DND-41 (cell line): ENCODE measurements at regions not wholly inside any gene's neighbourhood (a gene's known extent, or its start where the extent isn't known, plus 50 kb on each side); places are given as distances from the start of the nearest gene placed in this dataset.

Experiments
- ATAC-seq: fragments of 200-7000 bp; cut with Tn5 transposase; 3 replicates; pipeline ENCODE4 v1.9.1; 2021; ENCODE audit warnings: low read depth; ENCODE audit not compliant: insufficient read depth
- DNase-seq: peaks from one replicate; pipeline ENCODE4 v3.0.0-alpha.2; 2020
- H2AFZ ChIP-seq: 2 replicates; pipeline ENCODE4 v1.6.0; 2012; ENCODE audit warnings: low read depth, low read length
- H3K27ac ChIP-seq: 2 replicates; pipeline ENCODE4 v1.5.1; 2012; ENCODE audit warnings: low read length, inconsistent platforms
- H3K27me3 ChIP-seq: fragments of 200-600 bp; sonication (generic); 2 replicates; pipeline ENCODE4 v1.6.0; 2012; ENCODE audit warnings: low read length, mild to moderate bottlenecking, inconsistent platforms; ENCODE audit not compliant: insufficient read depth, poor library complexity
- H3K36me3 ChIP-seq: 2 replicates; pipeline ENCODE4 v1.5.1; 2012; ENCODE audit warnings: low read length, inconsistent platforms; ENCODE audit not compliant: insufficient read depth
- H3K4me1 ChIP-seq: 2 replicates; pipeline ENCODE4 v1.5.1; 2012; ENCODE audit warnings: mild to moderate bottlenecking, low read length; ENCODE audit not compliant: insufficient read depth
- H3K4me2 ChIP-seq: 2 replicates; pipeline ENCODE4 v1.6.0; 2012; ENCODE audit warnings: mild to moderate bottlenecking, moderate library complexity, low read length, inconsistent platforms; ENCODE audit not compliant: insufficient read depth
- H3K4me3 ChIP-seq, 2 experiments: fragments of 200-600 bp in 1 of 2; shearing (Covaris generic) in 1 of 2; 2 replicates each; pipeline ENCODE4 v1.5.1; 2012 to 2016; ENCODE audit warnings: inconsistent platforms in 2 of 2, low read length in 2 of 2, mild to moderate bottlenecking in 2 of 2, low read depth in 1 of 2, moderate library complexity in 1 of 2
- H3K79me2 ChIP-seq: 2 replicates; pipeline ENCODE4 v1.6.0; 2012; ENCODE audit warnings: low read length, inconsistent platforms; ENCODE audit not compliant: insufficient read depth
- H3K9ac ChIP-seq: 2 replicates; pipeline ENCODE4 v1.6.0; 2012; ENCODE audit warnings: low read depth, mild to moderate bottlenecking, inconsistent platforms, low read length, moderate library complexity
- H3K9me3 ChIP-seq: 2 replicates; pipeline ENCODE4 v1.5.1; 2012; ENCODE audit warnings: low read length, moderate library complexity, mild to moderate bottlenecking, inconsistent platforms; ENCODE audit not compliant: insufficient read depth, severe bottlenecking
- H4K20me1 ChIP-seq: 2 replicates; pipeline ENCODE4 v1.6.0; 2012; ENCODE audit warnings: low read length; ENCODE audit not compliant: insufficient read depth
- EZH2 ChIP-seq: IDR thresholded peaks from 3 replicates; pipeline ENCODE4 v1.6.1; 2012; ENCODE audit warnings: borderline replicate concordance, low read depth, mild to moderate bottlenecking, moderate library complexity, low read length, inconsistent platforms; ENCODE audit not compliant: severe bottlenecking
- TF ChIP-seq, protein P1 (sequence below): IDR thresholded peaks from 2 replicates; pipeline ENCODE4 v1.5.1; 2012; ENCODE audit warnings: borderline replicate concordance, low read length, moderate library complexity, mild to moderate bottlenecking; ENCODE audit not compliant: poor library complexity, severe bottlenecking; ENCODE audit errors: extremely low read depth

DNA sequence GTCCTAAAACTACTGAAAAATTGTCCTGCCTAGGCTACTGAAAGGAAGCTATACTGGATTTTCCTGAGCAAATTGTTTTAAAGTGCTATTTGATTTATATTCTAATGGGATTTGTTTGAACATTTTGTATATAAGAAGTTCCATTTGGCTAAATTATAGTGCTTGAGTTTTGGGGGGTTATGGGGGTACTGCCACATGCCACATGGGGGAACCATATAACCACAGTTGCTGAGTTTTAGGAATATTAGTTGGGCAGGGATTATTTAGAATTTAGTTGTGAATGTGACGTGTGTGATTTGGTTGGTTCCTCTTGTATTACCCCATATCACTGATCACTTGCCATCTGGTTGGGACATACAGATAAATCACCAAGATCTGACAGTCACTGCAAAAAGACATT, 224.5 kb upstream of the TAPT1 start:
- no peak for ATAC-seq
- Histone ChIP-seq H3K9me3 (no peaks in the 10 kb centered on the region), H3K79me2 (no peaks in the 10 kb centered on the region), H3K36me3 (no peaks in the 10 kb centered on the region), H3K27me3 (no peaks in the 10 kb centered on the region), H3K9ac (no peak overlapping the region), H3K27ac (no peak overlapping the region), H4K20me1 (no peaks in the 10 kb centered on the region), H3K4me1 (no peaks in the 10 kb centered on the region), H2AFZ (no peak overlapping the region), H3K4me3 (no peak overlapping the region), H3K4me2 (no peak overlapping the region)
- TF ChIP-seq, protein P1, sequence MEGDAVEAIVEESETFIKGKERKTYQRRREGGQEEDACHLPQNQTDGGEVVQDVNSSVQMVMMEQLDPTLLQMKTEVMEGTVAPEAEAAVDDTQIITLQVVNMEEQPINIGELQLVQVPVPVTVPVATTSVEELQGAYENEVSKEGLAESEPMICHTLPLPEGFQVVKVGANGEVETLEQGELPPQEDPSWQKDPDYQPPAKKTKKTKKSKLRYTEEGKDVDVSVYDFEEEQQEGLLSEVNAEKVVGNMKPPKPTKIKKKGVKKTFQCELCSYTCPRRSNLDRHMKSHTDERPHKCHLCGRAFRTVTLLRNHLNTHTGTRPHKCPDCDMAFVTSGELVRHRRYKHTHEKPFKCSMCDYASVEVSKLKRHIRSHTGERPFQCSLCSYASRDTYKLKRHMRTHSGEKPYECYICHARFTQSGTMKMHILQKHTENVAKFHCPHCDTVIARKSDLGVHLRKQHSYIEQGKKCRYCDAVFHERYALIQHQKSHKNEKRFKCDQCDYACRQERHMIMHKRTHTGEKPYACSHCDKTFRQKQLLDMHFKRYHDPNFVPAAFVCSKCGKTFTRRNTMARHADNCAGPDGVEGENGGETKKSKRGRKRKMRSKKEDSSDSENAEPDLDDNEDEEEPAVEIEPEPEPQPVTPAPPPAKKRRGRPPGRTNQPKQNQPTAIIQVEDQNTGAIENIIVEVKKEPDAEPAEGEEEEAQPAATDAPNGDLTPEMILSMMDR = peak; percentile 25
- TF ChIP-seq EZH2 = no peak
- DNase-seq = no peak

DNA sequence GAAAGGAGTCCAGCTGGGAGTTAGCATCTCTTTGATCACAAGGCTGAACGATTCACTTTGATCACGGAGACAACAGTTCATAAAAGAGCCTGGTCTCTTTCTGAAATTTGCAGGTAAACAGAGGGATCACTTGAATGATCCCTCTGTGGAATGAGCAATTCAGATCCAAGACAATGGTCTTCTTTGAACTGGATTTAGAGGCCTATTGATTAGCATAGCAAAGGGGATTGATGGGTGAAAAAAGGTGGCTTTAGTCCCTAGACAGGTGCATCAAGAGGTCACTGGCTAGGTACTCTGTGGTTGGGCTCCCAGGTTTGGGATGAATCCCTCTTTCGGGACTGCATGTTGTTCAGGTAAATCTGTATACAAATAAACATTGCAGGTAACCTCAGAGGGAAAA, 223.8 kb upstream of the TAPT1 start:
- Histone ChIP-seq H3K9me3 (no peaks in the 10 kb centered on the region), H3K27ac (no peak overlapping the region), H3K79me2 (no peaks in the 10 kb centered on the region), H3K27me3 (no peaks in the 10 kb centered on the region), H2AFZ (no peak overlapping the region), H3K9ac (no peak overlapping the region), H3K4me1 (no peaks in the 10 kb centered on the region), H4K20me1 (no peaks in the 10 kb centered on the region), H3K4me3 (no peak overlapping the region), H3K36me3 (no peaks in the 10 kb centered on the region), H3K4me2 (no peak overlapping the region)
- DNase-seq (no peak), ATAC-seq (no peak)
- no peak for TF ChIP-seq EZH2

DNA sequence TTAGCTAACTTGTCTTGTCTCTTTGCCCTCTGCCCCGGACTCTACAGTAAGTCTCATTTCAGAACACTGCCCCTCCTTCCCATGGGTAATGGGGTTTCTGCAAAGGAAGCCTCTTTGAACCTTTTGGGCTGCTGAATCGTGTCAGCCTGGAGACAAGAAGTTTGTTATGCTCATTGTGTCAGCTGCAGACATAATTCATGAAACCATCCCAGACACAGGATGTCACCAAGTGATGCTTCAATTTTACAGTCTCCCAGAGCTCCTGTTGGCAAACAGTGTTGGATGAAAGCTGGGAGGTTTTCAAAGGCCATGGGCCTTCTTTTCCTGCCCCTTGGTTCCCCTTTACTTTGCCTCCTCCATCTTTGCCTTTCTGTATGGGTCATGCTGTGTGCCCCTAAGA, 223.1 kb upstream of the TAPT1 start:
- Histone ChIP-seq H3K9me3 (no peaks in the 10 kb centered on the region), H3K9ac (no peak overlapping the region), H3K27me3 (no peaks in the 10 kb centered on the region), H3K4me1 (no peaks in the 10 kb centered on the region), H3K4me2 (no peak overlapping the region), H3K4me3 (no peak overlapping the region), H3K79me2 (no peaks in the 10 kb centered on the region), H4K20me1 (no peaks in the 10 kb centered on the region), H3K36me3 (no peaks in the 10 kb centered on the region), H2AFZ (no peak overlapping the region), H3K27ac (no peak overlapping the region)
- TF ChIP-seq, protein P1 = no peak
- no peak for TF ChIP-seq EZH2
- DNase-seq (no peak), ATAC-seq (no peak)

DNA sequence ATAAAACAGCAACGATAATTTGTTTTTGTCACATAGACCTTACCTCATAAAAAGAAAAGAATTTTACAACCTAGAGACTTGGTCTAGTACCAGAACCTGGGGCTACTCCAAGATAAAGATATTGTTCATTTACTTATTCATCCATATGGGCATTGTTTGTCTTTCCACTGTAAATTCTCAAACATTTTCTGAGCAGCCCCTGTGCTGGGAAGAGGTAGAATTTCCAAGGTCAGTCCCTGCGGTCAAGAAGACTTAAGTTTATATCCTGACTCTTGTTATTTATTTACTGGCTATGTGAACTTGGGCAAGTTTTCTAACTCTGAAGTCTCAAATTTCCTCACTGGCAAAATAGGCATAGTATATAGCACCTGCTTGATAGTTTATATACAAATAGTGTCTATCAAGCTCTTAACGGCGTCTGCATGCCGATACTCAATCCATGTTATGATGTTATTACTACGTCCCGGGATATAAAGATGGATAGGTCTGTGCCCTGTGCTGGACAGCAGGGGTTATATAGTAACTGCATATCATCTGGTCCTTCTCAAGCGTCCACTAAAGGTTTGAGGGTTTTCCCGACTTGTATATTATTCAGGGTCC, 222.1 kb upstream of the TAPT1 start:
- no peaks in the 10 kb centered on the region for H3K27me3 ChIP-seq

More for the DNA sequence above, 222.1 kb upstream of the TAPT1 start:
- no peak for ATAC-seq
- DNase-seq = no peak
- Histone ChIP-seq H3K4me2 (no peak overlapping the region), H3K4me3 (no peak overlapping the region), H2AFZ (no peak overlapping the region), H3K9ac (no peak overlapping the region), H3K79me2 (no peaks in the 10 kb centered on the region), H3K36me3 (no peaks in the 10 kb centered on the region), H4K20me1 (no peaks in the 10 kb centered on the region), H3K27ac (no peak overlapping the region), H3K4me1 (no peaks in the 10 kb centered on the region), H3K9me3 (no peaks in the 10 kb centered on the region)
- TF ChIP-seq, protein P1 = no peak
- no peak for TF ChIP-seq EZH2
